Loucy (cell line): ENCODE measurements at regions not wholly inside any gene's neighbourhood (a gene's known extent, or its start where the extent isn't known, plus 50 kb on each side); places are given as distances from the start of the nearest gene placed in this dataset.

Experiments used
- H2AFZ ChIP-seq: fragments of 200-600 bp; sonication (generic); 2 replicates; pipeline ENCODE4 v1.6.0; 2016; ENCODE audit warnings: antibody characterized with exemption, mild to moderate bottlenecking, low read length, moderate library complexity
- H3F3A ChIP-seq: fragments of 200-600 bp; 2 replicates; pipeline ENCODE4 v1.6.0; 2016; ENCODE audit warnings: antibody characterized with exemption, low read depth, mild to moderate bottlenecking
- H3K27me3 ChIP-seq: fragments of 200-600 bp; sonication (generic); 2 replicates; pipeline ENCODE4 v1.6.1; 2014; ENCODE audit warnings: low read length, mild to moderate bottlenecking; ENCODE audit not compliant: insufficient read depth, poor library complexity, severe bottlenecking
- H3K36me3 ChIP-seq: fragments of 200-600 bp; sonication (generic); 2 replicates; pipeline ENCODE4 v1.6.1; 2016; ENCODE audit warnings: low read length; ENCODE audit not compliant: insufficient read depth
- H3K4me1 ChIP-seq: fragments of 200-600 bp; sonication (generic); 2 replicates; pipeline ENCODE4 v1.5.1; 2014; ENCODE audit warnings: low read length, mild to moderate bottlenecking; ENCODE audit not compliant: insufficient read depth, poor library complexity, severe bottlenecking
- H3K4me2 ChIP-seq: fragments of 200-600 bp; sonication (generic); 2 replicates; pipeline ENCODE4 v1.6.0; 2014; ENCODE audit warnings: antibody characterized with exemption, low read length, low read depth, mild to moderate bottlenecking; ENCODE audit not compliant: poor library complexity, severe bottlenecking
- H3K4me3 ChIP-seq: fragments of 200-600 bp; sonication (generic); 2 replicates; pipeline ENCODE4 v1.5.1; 2014; ENCODE audit warnings: low read length, mild to moderate bottlenecking, mixed read lengths; ENCODE audit not compliant: poor library complexity, severe bottlenecking
- H3K79me2 ChIP-seq: fragments of 200-600 bp; sonication (generic); 2 replicates; pipeline ENCODE4 v1.6.1; 2014; ENCODE audit warnings: low read length; ENCODE audit not compliant: insufficient read depth
- H3K9ac ChIP-seq: fragments of 200-600 bp; sonication (generic); 2 replicates; pipeline ENCODE4 v1.6.0; 2014; ENCODE audit warnings: mild to moderate bottlenecking, low read depth, low read length, moderate library complexity; ENCODE audit not compliant: poor library complexity, severe bottlenecking
- H3K9me2 ChIP-seq: fragments of 200-600 bp; sonication (generic); replicated peaks from 2 replicates; pipeline ENCODE4 v1.6.1; 2016; ENCODE audit warnings: low read depth, low read length, mixed read lengths
- H3K9me3 ChIP-seq: fragments of 200-600 bp; sonication (generic); 2 replicates; pipeline ENCODE4 v1.6.1; 2014; ENCODE audit warnings: mild to moderate bottlenecking, antibody characterized with exemption, low read length, low read depth; ENCODE audit not compliant: insufficient read depth
- H4K20me1 ChIP-seq: fragments of 200-600 bp; sonication (generic); 2 replicates; pipeline ENCODE4 v1.6.0; 2014; ENCODE audit warnings: antibody characterized with exemption, low read length, mild to moderate bottlenecking; ENCODE audit not compliant: insufficient read depth, poor library complexity, severe bottlenecking
- CTCF ChIP-seq: fragments of 200-600 bp; sonication (generic); conservative IDR thresholded peaks from 2 replicates; pipeline ENCODE4 v1.5.1; 2014; ENCODE audit warnings: mild to moderate bottlenecking, antibody characterized with exemption, low read length
- EZH2phosphoT487 ChIP-seq: fragments of 200-600 bp; IDR thresholded peaks from 2 replicates; pipeline ENCODE4 v1.6.1; 2018; ENCODE audit warnings: antibody characterized with exemption, mild to moderate bottlenecking, moderate library complexity, borderline replicate concordance

- Histone ChIP-seq H4K20me1 (no peaks in the 10 kb centered on the region), H3K79me2 (no peaks in the 10 kb centered on the region), H3K27me3 (no peaks in the 10 kb centered on the region), H3K9ac (peak overlapping the region; percentile 5), H3K4me3 (peak overlapping the region; percentile 25), H3K4me2 (peak overlapping the region; percentile 49), H3F3A (no peaks in the 10 kb centered on the region), H3K9me3 (no peaks in the 10 kb centered on the region), H2AFZ (peak overlapping the region; percentile 52; the same call in 1 of the 2 replicates), H3K9me2 (no peaks in the 10 kb centered on the region), H3K4me1 (peaks cover 23% of the 10 kb centered on the region), H3K36me3 (no peaks in the 10 kb centered on the region)
- TF ChIP-seq CTCF (peak; percentile 36), EZH2phosphoT487 (no peak)
Measured at GRCh38 chr2:45237850-45238542, 228.7 kb upstream of the SIX2 start.

GRCh38 chr2:45237128-45237527 is 227.9 kb upstream of the SIX2 start:
- Histone ChIP-seq H3K9ac (no peak overlapping the region), H3K9me3 (no peaks in the 10 kb centered on the region), H3K4me3 (no peak overlapping the region), H3K27me3 (no peaks in the 10 kb centered on the region), H2AFZ (no peak overlapping the region), H3K4me1 (peaks cover 23% of the 10 kb centered on the region), H3K79me2 (no peaks in the 10 kb centered on the region), H3K9me2 (no peaks in the 10 kb centered on the region), H4K20me1 (no peaks in the 10 kb centered on the region), H3K4me2 (no peak overlapping the region), H3F3A (no peaks in the 10 kb centered on the region), H3K36me3 (no peaks in the 10 kb centered on the region)
- TF ChIP-seq CTCF (no peak), EZH2phosphoT487 (no peak)

GRCh38 chr2:45236268-45236667 is 227.0 kb upstream of the SIX2 start:
- Histone ChIP-seq H3K9me3 (no peaks in the 10 kb centered on the region), H3F3A (no peaks in the 10 kb centered on the region), H3K4me2 (no peak overlapping the region), H3K4me1 (peaks cover 23% of the 10 kb centered on the region), H4K20me1 (no peaks in the 10 kb centered on the region), H3K79me2 (no peaks in the 10 kb centered on the region), H3K9ac (no peak overlapping the region), H2AFZ (no peak overlapping the region), H3K36me3 (no peaks in the 10 kb centered on the region), H3K4me3 (no peak overlapping the region), H3K9me2 (no peaks in the 10 kb centered on the region), H3K27me3 (no peaks in the 10 kb centered on the region)
- TF ChIP-seq CTCF = no peak
- no peak for TF ChIP-seq EZH2phosphoT487
